ENCODE measurements at regions not wholly inside any gene's neighbourhood (a gene's known extent, or its start where the extent isn't known, plus 50 kb on each side); places are given as distances from the start of the nearest gene placed in this dataset.

DNA sequence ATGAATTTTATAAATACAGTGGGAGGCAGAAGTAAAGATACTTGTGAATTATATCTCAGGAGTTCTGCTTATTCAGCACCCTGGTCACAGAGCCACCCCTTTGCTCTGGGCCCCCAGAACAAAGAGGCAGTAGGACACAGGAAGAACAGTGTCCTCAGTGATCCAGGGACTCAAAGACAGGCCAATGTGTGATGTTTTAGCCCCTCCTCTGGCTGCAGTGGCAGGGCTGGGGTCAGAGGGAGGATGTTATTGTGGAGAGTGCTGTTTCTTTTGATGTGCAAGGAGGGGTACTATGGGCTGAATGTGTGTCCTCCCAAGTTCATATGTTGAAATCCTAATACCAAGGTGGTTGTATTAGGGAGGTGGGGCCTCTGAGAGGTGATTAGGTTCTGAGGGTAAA lies 74.1 kb upstream of the MAP3K7 start:
- Histone ChIP-seq H3K27me3 (ENCODE audit: insufficient read depth, low read depth, low read length) (no peaks in the 10 kb centered on the region), H3K36me3 (ENCODE audit: insufficient read depth, low read length) (no peaks in the 10 kb centered on the region), H3K9me2 (ENCODE audit: insufficient read depth, low read length) (no peaks in the 10 kb centered on the region), H3K9me3 (ENCODE audit: low read length) (no peaks in the 10 kb centered on the region), H3K27ac (ENCODE audit: low read length) (no peak overlapping the region), H4K20me1 (ENCODE audit: insufficient read depth) (no peaks in the 10 kb centered on the region), H3K9ac (ENCODE audit: low read length) (no peak overlapping the region), H3K4me3 (ENCODE audit: low read length) (no peak overlapping the region), H3F3A (ENCODE audit: insufficient read depth, low read length, poor library complexity, severe bottlenecking) (no peaks in the 10 kb centered on the region), H2AFZ (ENCODE audit: low read depth, low read length) (no peak overlapping the region), H3K79me2 (replicated peaks; ENCODE audit: insufficient read depth, low read length) (no peaks in the 10 kb centered on the region), H3K4me2 (ENCODE audit: low read length) (no peak overlapping the region)
- TF ChIP-seq, protein P1, sequence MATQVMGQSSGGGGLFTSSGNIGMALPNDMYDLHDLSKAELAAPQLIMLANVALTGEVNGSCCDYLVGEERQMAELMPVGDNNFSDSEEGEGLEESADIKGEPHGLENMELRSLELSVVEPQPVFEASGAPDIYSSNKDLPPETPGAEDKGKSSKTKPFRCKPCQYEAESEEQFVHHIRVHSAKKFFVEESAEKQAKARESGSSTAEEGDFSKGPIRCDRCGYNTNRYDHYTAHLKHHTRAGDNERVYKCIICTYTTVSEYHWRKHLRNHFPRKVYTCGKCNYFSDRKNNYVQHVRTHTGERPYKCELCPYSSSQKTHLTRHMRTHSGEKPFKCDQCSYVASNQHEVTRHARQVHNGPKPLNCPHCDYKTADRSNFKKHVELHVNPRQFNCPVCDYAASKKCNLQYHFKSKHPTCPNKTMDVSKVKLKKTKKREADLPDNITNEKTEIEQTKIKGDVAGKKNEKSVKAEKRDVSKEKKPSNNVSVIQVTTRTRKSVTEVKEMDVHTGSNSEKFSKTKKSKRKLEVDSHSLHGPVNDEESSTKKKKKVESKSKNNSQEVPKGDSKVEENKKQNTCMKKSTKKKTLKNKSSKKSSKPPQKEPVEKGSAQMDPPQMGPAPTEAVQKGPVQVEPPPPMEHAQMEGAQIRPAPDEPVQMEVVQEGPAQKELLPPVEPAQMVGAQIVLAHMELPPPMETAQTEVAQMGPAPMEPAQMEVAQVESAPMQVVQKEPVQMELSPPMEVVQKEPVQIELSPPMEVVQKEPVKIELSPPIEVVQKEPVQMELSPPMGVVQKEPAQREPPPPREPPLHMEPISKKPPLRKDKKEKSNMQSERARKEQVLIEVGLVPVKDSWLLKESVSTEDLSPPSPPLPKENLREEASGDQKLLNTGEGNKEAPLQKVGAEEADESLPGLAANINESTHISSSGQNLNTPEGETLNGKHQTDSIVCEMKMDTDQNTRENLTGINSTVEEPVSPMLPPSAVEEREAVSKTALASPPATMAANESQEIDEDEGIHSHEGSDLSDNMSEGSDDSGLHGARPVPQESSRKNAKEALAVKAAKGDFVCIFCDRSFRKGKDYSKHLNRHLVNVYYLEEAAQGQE (IDR thresholded peaks at IDR 0.05; ENCODE audit: borderline replicate concordance), result no peak
- TF ChIP-seq MXI1 (conservative IDR thresholded peaks at IDR 0.05; ENCODE audit: poor library complexity, severe bottlenecking) (no peak), TAF1 (IDR thresholded peaks at IDR 0.05; ENCODE audit: low read depth) (no peak), EZH2 (IDR thresholded peaks at IDR 0.05; ENCODE audit: borderline replicate concordance, insufficient read depth, low read length, poor library complexity, severe bottlenecking) (no peak)

DNA sequence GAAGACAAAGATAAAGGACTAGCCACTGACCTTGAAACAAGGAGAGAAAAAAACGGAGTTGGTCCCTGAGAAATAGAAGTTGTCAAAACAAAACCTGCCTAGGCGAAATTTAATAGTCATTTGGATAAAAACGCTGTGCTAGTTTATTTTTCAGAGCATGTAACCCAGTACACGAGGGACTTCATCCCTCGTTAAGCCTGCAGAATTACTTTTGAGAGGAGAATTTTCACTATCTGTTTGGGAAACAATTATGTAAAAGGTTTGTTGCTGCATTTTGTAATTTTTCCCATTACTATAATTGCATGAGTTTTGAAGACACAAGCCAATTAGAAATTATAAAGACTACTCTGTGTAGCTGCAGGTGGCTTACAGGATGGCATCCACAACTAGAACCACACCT lies 71.6 kb upstream of the MAP3K7 start:
- TF ChIP-seq EP300 (conservative IDR thresholded peaks at IDR 0.05; ENCODE audit: poor library complexity, severe bottlenecking) (no peak), TAF1 (IDR thresholded peaks at IDR 0.05; ENCODE audit: low read depth) (no peak), POLR2AphosphoS5 (IDR thresholded peaks at IDR 0.05) (no peak), MXI1 (conservative IDR thresholded peaks at IDR 0.05; ENCODE audit: poor library complexity, severe bottlenecking) (no peak), EZH2 (IDR thresholded peaks at IDR 0.05; ENCODE audit: borderline replicate concordance, insufficient read depth, low read length, poor library complexity, severe bottlenecking) (no peak), SMC3 (conservative IDR thresholded peaks at IDR 0.05; ENCODE audit: poor library complexity) (no peak), RAD21 (conservative IDR thresholded peaks at IDR 0.05) (no peak)
- TF ChIP-seq, protein P2, sequence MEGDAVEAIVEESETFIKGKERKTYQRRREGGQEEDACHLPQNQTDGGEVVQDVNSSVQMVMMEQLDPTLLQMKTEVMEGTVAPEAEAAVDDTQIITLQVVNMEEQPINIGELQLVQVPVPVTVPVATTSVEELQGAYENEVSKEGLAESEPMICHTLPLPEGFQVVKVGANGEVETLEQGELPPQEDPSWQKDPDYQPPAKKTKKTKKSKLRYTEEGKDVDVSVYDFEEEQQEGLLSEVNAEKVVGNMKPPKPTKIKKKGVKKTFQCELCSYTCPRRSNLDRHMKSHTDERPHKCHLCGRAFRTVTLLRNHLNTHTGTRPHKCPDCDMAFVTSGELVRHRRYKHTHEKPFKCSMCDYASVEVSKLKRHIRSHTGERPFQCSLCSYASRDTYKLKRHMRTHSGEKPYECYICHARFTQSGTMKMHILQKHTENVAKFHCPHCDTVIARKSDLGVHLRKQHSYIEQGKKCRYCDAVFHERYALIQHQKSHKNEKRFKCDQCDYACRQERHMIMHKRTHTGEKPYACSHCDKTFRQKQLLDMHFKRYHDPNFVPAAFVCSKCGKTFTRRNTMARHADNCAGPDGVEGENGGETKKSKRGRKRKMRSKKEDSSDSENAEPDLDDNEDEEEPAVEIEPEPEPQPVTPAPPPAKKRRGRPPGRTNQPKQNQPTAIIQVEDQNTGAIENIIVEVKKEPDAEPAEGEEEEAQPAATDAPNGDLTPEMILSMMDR (IDR thresholded peaks at IDR 0.05; ENCODE audit: poor library complexity, severe bottlenecking), result no peak
- TF ChIP-seq, protein P1 (IDR thresholded peaks at IDR 0.05; ENCODE audit: borderline replicate concordance), result no peak
- H3K27me3 ChIP-seq (ENCODE audit: insufficient read depth, low read depth, low read length), result no peaks in the 10 kb centered on the region
- H3K27ac ChIP-seq (ENCODE audit: low read length), result no peak overlapping the region
- no peaks in the 10 kb centered on the region for H3K9me2 ChIP-seq (ENCODE audit: insufficient read depth, low read length)
- no peaks in the 10 kb centered on the region for H3K79me2 ChIP-seq (replicated peaks; ENCODE audit: insufficient read depth, low read length)
- H3K4me2 ChIP-seq (ENCODE audit: low read length), result no peak overlapping the region
- no peaks in the 10 kb centered on the region for H4K20me1 ChIP-seq (ENCODE audit: insufficient read depth)
- no peaks in the 10 kb centered on the region for H3K9me3 ChIP-seq (ENCODE audit: low read length)
- no peaks in the 10 kb centered on the region for H3K36me3 ChIP-seq (ENCODE audit: insufficient read depth, low read length)
- H3K9ac ChIP-seq (ENCODE audit: low read length), result no peak overlapping the region
- no peak overlapping the region for H3K4me3 ChIP-seq (ENCODE audit: low read length)
- no peaks in the 10 kb centered on the region for H3F3A ChIP-seq (ENCODE audit: insufficient read depth, low read length, poor library complexity, severe bottlenecking)
- H2AFZ ChIP-seq (ENCODE audit: low read depth, low read length), result no peak overlapping the region
